Mesendoderm (in vitro differentiated cells): ENCODE measurements at regions not wholly inside any gene's neighbourhood (a gene's known extent, or its start where the extent isn't known, plus 50 kb on each side); places are given as distances from the start of the nearest gene placed in this dataset.

Experiments used
- DNase-seq: peaks from one replicate; pipeline ENCODE4 v3.0.0; 2013
- H2AK5ac ChIP-seq: 2 replicates; pipeline ENCODE4 v1.6.1; 2013; ENCODE audit warnings: low read length, inconsistent platforms
- H2BK120ac ChIP-seq: 2 replicates; pipeline ENCODE4 v1.6.1; 2013; ENCODE audit warnings: low read depth, mild to moderate bottlenecking, low read length, moderate library complexity, mixed read lengths
- H2BK15ac ChIP-seq: replicated peaks from 2 replicates; pipeline ENCODE4 v1.6.1; 2013; ENCODE audit warnings: low read depth, mild to moderate bottlenecking, moderate library complexity
- H2BK5ac ChIP-seq: 2 replicates; pipeline ENCODE4 v1.6.1; 2013; ENCODE audit warnings: low read length, inconsistent platforms
- H3K18ac ChIP-seq: 2 replicates; pipeline ENCODE4 v1.6.1; 2013; ENCODE audit warnings: mild to moderate bottlenecking, low read length, mixed read lengths
- H3K23ac ChIP-seq: one replicate; pipeline ENCODE4 v1.6.1; 2013; ENCODE audit warnings: low read length
- H3K27ac ChIP-seq: 2 replicates; pipeline ENCODE4 v1.5.1; 2013; ENCODE audit warnings: low read depth, mild to moderate bottlenecking, inconsistent platforms, low read length, moderate library complexity
- H3K27me3 ChIP-seq: 2 replicates; pipeline ENCODE4 v1.6.1; 2013; ENCODE audit warnings: low read length, control low read depth, mild to moderate bottlenecking, inconsistent platforms; ENCODE audit not compliant: insufficient read depth, poor library complexity
- H3K36me3 ChIP-seq: 2 replicates; pipeline ENCODE4 v1.6.1; 2013; ENCODE audit warnings: low read length, inconsistent platforms; ENCODE audit not compliant: control insufficient read depth, insufficient read depth
- H3K4ac ChIP-seq: one replicate; pipeline ENCODE4 v1.6.1; 2013; ENCODE audit warnings: low read depth, mild to moderate bottlenecking, low read length, moderate library complexity
- H3K4me1 ChIP-seq: 2 replicates; pipeline ENCODE4 v1.6.1; 2013; ENCODE audit warnings: low read depth, low read length, inconsistent platforms; ENCODE audit not compliant: control insufficient read depth
- H3K4me2 ChIP-seq: 2 replicates; pipeline ENCODE4 v1.6.1; 2013; ENCODE audit warnings: low read length
- H3K4me3 ChIP-seq: 2 replicates; pipeline ENCODE4 v1.5.1; 2013; ENCODE audit warnings: mild to moderate bottlenecking, low read length
- H3K56ac ChIP-seq: one replicate; pipeline ENCODE4 v1.6.1; 2013; ENCODE audit warnings: low read length
- H3K79me1 ChIP-seq: 2 replicates; pipeline ENCODE4 v1.6.1; 2013; ENCODE audit warnings: low read length, inconsistent platforms
- H3K79me2 ChIP-seq: 2 replicates; pipeline ENCODE4 v1.6.1; 2013; ENCODE audit warnings: mild to moderate bottlenecking, low read length; ENCODE audit not compliant: control insufficient read depth, insufficient read depth
- H3K9ac ChIP-seq: 2 replicates; pipeline ENCODE4 v1.6.1; 2013; ENCODE audit warnings: low read length, inconsistent platforms
- H4K5ac ChIP-seq: one replicate; pipeline ENCODE4 v1.6.1; 2013; ENCODE audit warnings: low read length
- H4K8ac ChIP-seq: one replicate; pipeline ENCODE4 v1.6.1; 2013; ENCODE audit warnings: low read depth, mild to moderate bottlenecking, control low read depth, low read length, moderate library complexity
- WGBS: extraction: QIAGEN DNeasy Blood & Tissue Kit; methylation state at CpG from one replicate; pipeline ENCODE4 v1.1.7; 2013; ENCODE audit warnings: low lambda C conversion rate, missing lambda C conversion rate; ENCODE audit not compliant: insufficient coverage; ENCODE audit errors: extremely low coverage; 5-methylcytosine and 5-hydroxymethylcytosine counted together

- Histone ChIP-seq H2BK120ac (no peak overlapping the region), H2AK5ac (no peak overlapping the region), H3K27ac (no peak overlapping the region), H3K79me2 (no peaks in the 10 kb centered on the region), H3K36me3 (no peaks in the 10 kb centered on the region), H4K8ac (no peak overlapping the region), H4K5ac (no peak overlapping the region), H3K4me1 (no peaks in the 10 kb centered on the region), H3K23ac (no peak overlapping the region), H2BK15ac (no peak overlapping the region), H3K27me3 (no peaks in the 10 kb centered on the region), H3K18ac (no peak overlapping the region), H3K4ac (no peak overlapping the region), H3K79me1 (no peaks in the 10 kb centered on the region), H2BK5ac (no peak overlapping the region), H3K56ac (no peak overlapping the region), H3K9ac (no peak overlapping the region), H3K4me3 (no peak overlapping the region), H3K4me2 (no peak overlapping the region)
- WGBS = no CpG with 5 or more reads among the region's 3 CpGs
- peak; percentile 26 for DNase-seq
Observed at GRCh38 chr12:107351109-107351508, 257.8 kb upstream of the CRY1 start.

DNA sequence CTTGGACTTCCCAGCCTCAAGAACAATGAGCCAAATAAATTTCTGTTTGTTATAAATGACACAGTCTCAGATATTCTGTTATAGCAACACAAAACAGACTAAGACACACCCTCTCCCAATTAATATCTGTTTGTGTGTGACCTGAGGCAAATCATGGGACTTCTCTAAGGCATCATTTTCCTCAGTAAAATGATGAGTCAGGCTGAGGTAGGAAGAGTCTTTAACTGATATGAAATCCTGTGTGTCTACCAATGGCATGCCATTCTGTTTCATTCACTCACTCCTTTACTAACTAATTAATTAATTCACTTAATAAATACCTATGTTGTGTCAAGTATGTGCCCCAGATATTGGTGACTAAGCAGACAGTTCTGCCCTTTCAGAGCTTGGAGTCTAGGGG lies 258.4 kb upstream of the CRY1 start:
- Histone ChIP-seq H3K36me3 (no peaks in the 10 kb centered on the region), H3K27me3 (no peaks in the 10 kb centered on the region), H2BK120ac (no peak overlapping the region), H3K4ac (no peak overlapping the region), H4K8ac (no peak overlapping the region), H3K9ac (no peak overlapping the region), H3K4me1 (no peaks in the 10 kb centered on the region), H4K5ac (no peak overlapping the region), H2AK5ac (no peak overlapping the region), H3K4me2 (no peak overlapping the region), H3K23ac (no peak overlapping the region), H3K79me2 (no peaks in the 10 kb centered on the region), H2BK5ac (no peak overlapping the region), H3K56ac (no peak overlapping the region), H3K27ac (no peak overlapping the region), H3K79me1 (no peaks in the 10 kb centered on the region), H3K18ac (no peak overlapping the region), H2BK15ac (no peak overlapping the region), H3K4me3 (no peak overlapping the region)
- DNase-seq = no peak

GRCh38 chr12:107352347-107353081 lies 259.2 kb upstream of the CRY1 start:
- H3K36me3 ChIP-seq = no peaks in the 10 kb centered on the region
- no peaks in the 10 kb centered on the region for H3K79me2 ChIP-seq
- no peak overlapping the region for H2AK5ac ChIP-seq
- no peak for DNase-seq
- H2BK5ac ChIP-seq = no peak overlapping the region
- H3K4ac ChIP-seq = no peak overlapping the region
- no peak overlapping the region for H2BK15ac ChIP-seq
- H3K56ac ChIP-seq = no peak overlapping the region
- no peak overlapping the region for H3K23ac ChIP-seq
- H3K27me3 ChIP-seq = no peaks in the 10 kb centered on the region
- H4K5ac ChIP-seq = no peak overlapping the region
- no peaks in the 10 kb centered on the region for H3K79me1 ChIP-seq
- H4K8ac ChIP-seq = no peak overlapping the region
- no peak overlapping the region for H3K9ac ChIP-seq
- no CpG with 5 or more reads among the region's 2 CpGs for WGBS
- no peak overlapping the region for H3K4me3 ChIP-seq
- no peak overlapping the region for H3K27ac ChIP-seq
- no peaks in the 10 kb centered on the region for H3K4me1 ChIP-seq
- no peak overlapping the region for H3K4me2 ChIP-seq
- H3K18ac ChIP-seq = no peak overlapping the region
- H2BK120ac ChIP-seq = no peak overlapping the region

DNA sequence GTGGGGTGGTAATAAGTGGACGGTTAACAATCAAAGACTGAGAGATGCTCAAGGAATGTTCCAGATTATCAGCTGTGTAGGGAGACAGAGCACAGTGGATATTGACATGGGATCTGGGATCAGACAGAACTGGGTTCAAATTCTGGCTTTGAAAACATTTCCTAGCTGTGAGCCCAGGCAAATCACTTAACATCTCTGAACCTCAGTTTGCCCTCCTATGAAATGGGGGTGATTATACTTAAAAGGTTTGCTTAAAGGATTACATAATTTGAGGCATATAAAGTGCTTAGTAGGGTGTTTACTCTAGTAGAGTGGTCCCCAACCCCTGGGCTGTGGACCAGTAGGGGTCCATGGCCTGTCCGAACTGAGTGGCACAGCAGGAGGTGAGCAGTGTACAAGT lies 260.0 kb upstream of the CRY1 start:
- Histone ChIP-seq H4K8ac (no peak overlapping the region), H2BK120ac (no peak overlapping the region), H3K79me2 (no peaks in the 10 kb centered on the region), H2AK5ac (no peak overlapping the region), H3K27ac (no peak overlapping the region), H3K4me1 (no peaks in the 10 kb centered on the region), H3K56ac (no peak overlapping the region), H3K23ac (no peak overlapping the region), H3K4ac (no peak overlapping the region), H2BK5ac (no peak overlapping the region), H3K9ac (no peak overlapping the region), H3K4me3 (no peak overlapping the region), H3K36me3 (no peaks in the 10 kb centered on the region), H3K18ac (no peak overlapping the region), H3K27me3 (no peaks in the 10 kb centered on the region), H3K4me2 (no peak overlapping the region), H4K5ac (no peak overlapping the region), H2BK15ac (no peak overlapping the region), H3K79me1 (no peaks in the 10 kb centered on the region)
- no peak for DNase-seq
- WGBS = no CpG with 5 or more reads among the region's 2 CpGs

DNA sequence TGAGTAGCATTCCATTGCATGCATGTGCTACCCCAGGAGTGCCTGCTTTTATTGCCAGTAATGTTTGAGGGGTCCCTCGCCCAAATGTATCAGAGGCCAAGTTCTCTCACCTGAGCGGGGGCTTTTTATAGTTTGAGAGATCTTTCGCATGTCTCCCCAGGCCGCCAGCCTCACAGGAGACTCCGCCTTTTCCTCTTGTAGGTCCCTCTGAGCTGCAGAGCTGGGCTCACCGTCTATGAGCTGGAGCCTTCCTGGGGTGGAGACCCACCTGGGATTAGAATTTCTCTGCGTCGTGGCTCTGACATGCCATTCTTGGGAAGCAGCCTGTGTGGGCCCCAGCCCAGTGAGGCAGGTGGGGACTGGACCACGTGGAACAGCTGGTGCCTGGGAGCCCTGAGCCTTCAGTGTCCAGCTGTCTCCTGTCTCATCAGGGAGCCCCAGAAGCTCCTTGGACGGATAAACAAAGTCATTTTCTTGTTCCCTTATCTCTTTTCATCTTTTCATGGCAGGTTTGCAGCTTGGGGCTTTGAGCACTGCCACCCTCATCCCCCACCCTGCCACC lies 261.7 kb upstream of the CRY1 start:
- H3K4ac ChIP-seq = no peak overlapping the region
- no peak overlapping the region for H4K8ac ChIP-seq
- H3K36me3 ChIP-seq = no peaks in the 10 kb centered on the region
- H2BK120ac ChIP-seq = no peak overlapping the region
- H3K56ac ChIP-seq = no peak overlapping the region
- H3K79me1 ChIP-seq = no peaks in the 10 kb centered on the region
- H3K27me3 ChIP-seq = no peaks in the 10 kb centered on the region
- no peak overlapping the region for H4K5ac ChIP-seq
- H2AK5ac ChIP-seq = no peak overlapping the region
- no peaks in the 10 kb centered on the region for H3K4me1 ChIP-seq
- H2BK5ac ChIP-seq = no peak overlapping the region
- H2BK15ac ChIP-seq = no peak overlapping the region
- no peaks in the 10 kb centered on the region for H3K79me2 ChIP-seq
- H3K9ac ChIP-seq = no peak overlapping the region
- DNase-seq = no peak
- no peak overlapping the region for H3K27ac ChIP-seq
- H3K18ac ChIP-seq = no peak overlapping the region
- no peak overlapping the region for H3K23ac ChIP-seq
- no peak overlapping the region for H3K4me3 ChIP-seq
- no CpG with 5 or more reads among the region's 10 CpGs for WGBS
- no peak overlapping the region for H3K4me2 ChIP-seq

- Histone ChIP-seq H3K27ac (no peak overlapping the region), H3K4ac (no peak overlapping the region), H2BK120ac (no peak overlapping the region), H3K4me3 (no peak overlapping the region), H2BK5ac (no peak overlapping the region), H2AK5ac (no peak overlapping the region), H4K5ac (no peak overlapping the region), H3K79me1 (no peaks in the 10 kb centered on the region), H3K4me2 (no peak overlapping the region), H3K18ac (no peak overlapping the region), H3K23ac (no peak overlapping the region), H3K27me3 (no peaks in the 10 kb centered on the region), H3K4me1 (no peaks in the 10 kb centered on the region), H3K79me2 (no peaks in the 10 kb centered on the region), H3K56ac (no peak overlapping the region), H3K9ac (no peak overlapping the region), H2BK15ac (no peak overlapping the region), H3K36me3 (no peaks in the 10 kb centered on the region), H4K8ac (no peak overlapping the region)
- no CpG with 5 or more reads among the region's 1 CpG for WGBS
- no peak for DNase-seq
Observed at GRCh38 chr12:107355612-107356011, 262.3 kb upstream of the CRY1 start.
